ENCODE measurements at regions not wholly inside any gene's neighbourhood (a gene's known extent, or its start where the extent isn't known, plus 50 kb on each side); places are given as distances from the start of the nearest gene placed in this dataset.

DNA sequence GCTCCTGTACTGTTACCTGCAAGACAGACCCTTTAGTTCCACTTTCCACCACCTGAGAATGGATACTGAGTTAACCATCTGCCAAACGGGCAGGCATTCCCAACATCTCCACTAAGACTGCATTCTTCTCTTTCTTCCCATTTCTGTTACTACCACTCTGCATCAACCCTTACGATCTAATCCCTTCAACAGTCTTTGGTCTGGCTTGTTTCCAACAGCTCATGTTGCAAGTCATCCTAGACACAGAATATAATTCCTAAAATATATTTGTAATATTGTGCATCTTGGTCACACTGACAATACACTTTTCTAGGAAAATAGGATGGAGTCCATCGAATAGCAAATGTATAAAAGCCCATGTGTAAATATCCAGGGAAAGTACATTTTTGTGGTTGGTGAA is 166.7 kb downstream of the SIPA1L2 start:
- Histone ChIP-seq H3K27ac (no peak overlapping the region), H3K27me3 (replicated peaks) (no peaks in the 10 kb centered on the region), H3K36me3 (replicated peaks) (no peaks in the 10 kb centered on the region), H3K4me3 (ENCODE audit: low read depth, low read length) (no peak overlapping the region)
- in situ Hi-C loops (cut with HindIII; ENCODE audit: low pct_ligation_motif_present, low sequenced_read_pairs) = no loop called here
- no peak for TF ChIP-seq CTCF (IDR thresholded peaks at IDR 0.05; ENCODE audit: low read depth, low read length, missing control alignments)
- no peak for DNase-seq

- peak; percentile 31 for DNase-seq
- Histone ChIP-seq H3K27ac (no peak overlapping the region), H3K36me3 (replicated peaks) (no peaks in the 10 kb centered on the region), H3K4me3 (ENCODE audit: low read depth, low read length) (no peak overlapping the region), H3K27me3 (replicated peaks) (no peaks in the 10 kb centered on the region)
- in situ Hi-C loops (cut with HindIII; ENCODE audit: low pct_ligation_motif_present, low sequenced_read_pairs) = no loop called here
- TF ChIP-seq CTCF (IDR thresholded peaks at IDR 0.05; ENCODE audit: low read depth, low read length, missing control alignments) = no peak
These were observed 167.7 kb downstream of the SIPA1L2 start for GRCh38 chr1:232462213-232462612.

GRCh38 chr1:232459826-232460225 is 170.1 kb downstream of the SIPA1L2 start:
- H3K4me3 ChIP-seq (ENCODE audit: low read depth, low read length) = no peak overlapping the region
- H3K27me3 ChIP-seq (replicated peaks) = no peaks in the 10 kb centered on the region
- no peak overlapping the region for H3K27ac ChIP-seq
- no peaks in the 10 kb centered on the region for H3K36me3 ChIP-seq (replicated peaks)
- in situ Hi-C loops (cut with HindIII; ENCODE audit: low pct_ligation_motif_present, low sequenced_read_pairs) = no loop called here
- no peak for TF ChIP-seq CTCF (IDR thresholded peaks at IDR 0.05; ENCODE audit: low read depth, low read length, missing control alignments)
- DNase-seq = no peak

GRCh38 chr1:232459087-232459486 is 170.8 kb downstream of the SIPA1L2 start:
- Histone ChIP-seq H3K4me3 (ENCODE audit: low read depth, low read length) (no peak overlapping the region), H3K27ac (no peak overlapping the region), H3K36me3 (replicated peaks) (no peaks in the 10 kb centered on the region), H3K27me3 (replicated peaks) (no peaks in the 10 kb centered on the region)
- no peak for DNase-seq
- TF ChIP-seq CTCF (IDR thresholded peaks at IDR 0.05; ENCODE audit: low read depth, low read length, missing control alignments) = no peak
- in situ Hi-C loops (cut with HindIII; ENCODE audit: low pct_ligation_motif_present, low sequenced_read_pairs) = no loop called here

- Histone ChIP-seq H3K36me3 (replicated peaks) (no peaks in the 10 kb centered on the region), H3K27me3 (replicated peaks) (no peaks in the 10 kb centered on the region), H3K27ac (no peak overlapping the region), H3K4me3 (ENCODE audit: low read depth, low read length) (no peak overlapping the region)
- no peak for DNase-seq
- no peak for TF ChIP-seq CTCF (IDR thresholded peaks at IDR 0.05; ENCODE audit: low read depth, low read length, missing control alignments)
- in situ Hi-C loops (cut with HindIII; ENCODE audit: low pct_ligation_motif_present, low sequenced_read_pairs) = no loop called here
These were observed 172.3 kb downstream of the SIPA1L2 start for GRCh38 chr1:232457595-232457994.

- in situ Hi-C loops (cut with HindIII; ENCODE audit: low pct_ligation_motif_present, low sequenced_read_pairs) = no loop called here
- TF ChIP-seq CTCF (IDR thresholded peaks at IDR 0.05; ENCODE audit: low read depth, low read length, missing control alignments) = no peak
These were observed 173.2 kb downstream of the SIPA1L2 start for GRCh38 chr1:232456714-232457113.

More at GRCh38 chr1:232456714-232457113, 173.2 kb downstream of the SIPA1L2 start:
- Histone ChIP-seq H3K27me3 (replicated peaks) (no peaks in the 10 kb centered on the region), H3K4me3 (ENCODE audit: low read depth, low read length) (no peak overlapping the region), H3K27ac (no peak overlapping the region), H3K36me3 (replicated peaks) (no peaks in the 10 kb centered on the region)
- DNase-seq = no peak
